Ascending aorta (tissue), 2 donors: ENCODE measurements at regions not wholly inside any gene's neighbourhood (a gene's known extent, or its start where the extent isn't known, plus 50 kb on each side); places are given as distances from the start of the nearest gene placed in this dataset.

Experiments used
- DNase-seq, 2 donors: peaks; one replicate each; pipeline ENCODE4 v3.0.0-alpha.2; 2019; ENCODE audit warnings: low spot score in 2 of 2
- H3K27ac ChIP-seq, 2 donors: fragments of 200-600 bp; sonication (generic); one replicate each; pipeline ENCODE4 v1.5.1; 2016 to 2017; ENCODE audit warnings: mild to moderate bottlenecking in 1 of 2
- H3K27me3 ChIP-seq: fragments of 200-600 bp; sonication (generic); one replicate; pipeline ENCODE4 v1.5.1; 2017
- H3K36me3 ChIP-seq, 2 donors: fragments of 200-600 bp; sonication (generic); one replicate each; pipeline ENCODE4 v1.5.1; 2016
- H3K4me1 ChIP-seq, 2 donors: fragments of 200-600 bp; sonication (generic); one replicate each; pipeline ENCODE4 v1.5.1; 2016 to 2017; ENCODE audit warnings: mild to moderate bottlenecking in 1 of 2
- H3K4me3 ChIP-seq, 2 donors: fragments of 200-600 bp; sonication (generic); one replicate each; pipeline ENCODE4 v1.5.1; 2016 to 2017; ENCODE audit warnings: mild to moderate bottlenecking in 1 of 2
- H3K9me3 ChIP-seq, 2 donors: fragments of 200-600 bp; sonication (generic); one replicate each; pipeline ENCODE4 v1.5.1; 2016
- CTCF ChIP-seq, 3 experiments: fragments of 200-600 bp in 2 of 3; fragments of 450-650 bp in 1 of 3; sonication (generic) in 2 of 3; IDR thresholded peaks; one replicate each; pipeline ENCODE4 v1.5.1; 2016 to 2019; ENCODE audit warnings: antibody characterized with exemption in 3 of 3, mild to moderate bottlenecking in 1 of 3, moderate library complexity in 1 of 3
- intact Hi-C: fragments of 100-400 bp; cut with DNase I; formaldehyde crosslinking; loops from one replicate; pipeline ENCODE4 v1.15.1; 2023

- no peaks in the 10 kb centered on the region for H3K36me3 ChIP-seq
- no peak for TF ChIP-seq CTCF (IDR thresholded peaks at IDR 0.05)
- no peak overlapping the region for H3K27ac ChIP-seq
- H3K27me3 ChIP-seq = no peaks in the 10 kb centered on the region
- no peak overlapping the region for H3K4me3 ChIP-seq
- no peak for DNase-seq
- H3K9me3 ChIP-seq = no peaks in the 10 kb centered on the region
- peaks cover 0 to 3% of the 10 kb centered on the region in 2 donors for H3K4me1 ChIP-seq
- intact Hi-C loops = no loop called here
Observed at GRCh38 chr11:70573701-70574151, 175.4 kb downstream of the CTTN start.

DNA sequence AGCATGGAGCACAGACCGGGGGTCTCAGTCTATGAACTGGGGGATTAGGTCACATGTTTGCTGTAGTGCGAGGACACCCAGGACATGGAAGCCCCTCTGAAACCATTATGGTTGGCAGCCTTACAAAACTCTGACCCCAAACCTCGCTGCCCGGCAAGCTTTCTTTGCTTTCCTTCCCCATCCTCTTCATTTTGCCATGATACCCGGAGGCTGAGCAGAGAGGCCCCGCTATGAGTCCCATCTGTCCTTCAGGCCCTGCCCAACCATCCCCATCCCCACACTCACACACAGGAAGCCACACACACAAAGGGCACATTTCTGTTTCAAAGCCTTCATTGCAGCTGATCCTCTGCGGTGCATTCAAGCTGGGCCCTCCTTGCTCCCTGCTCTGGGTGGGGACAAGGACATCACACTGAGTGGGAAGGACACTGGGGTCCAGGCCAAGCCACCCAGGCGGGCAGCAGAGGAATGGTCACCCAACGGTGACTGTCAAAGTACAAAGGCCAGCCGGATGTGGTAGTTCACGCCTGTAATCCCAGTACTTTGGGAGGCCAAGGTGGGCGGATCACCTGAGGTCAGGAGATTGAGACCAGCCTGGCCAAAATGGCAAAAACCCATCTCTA, 176.5 kb downstream of the CTTN start:
- intact Hi-C loops = no loop called here
- no peaks in the 10 kb centered on the region for H3K9me3 ChIP-seq
- no peak for DNase-seq
- no peaks in the 10 kb centered on the region for H3K36me3 ChIP-seq
- no peaks in the 10 kb centered on the region for H3K4me1 ChIP-seq
- H3K4me3 ChIP-seq = no peak overlapping the region
- no peak overlapping the region for H3K27ac ChIP-seq
- no peaks in the 10 kb centered on the region for H3K27me3 ChIP-seq
- TF ChIP-seq CTCF (IDR thresholded peaks at IDR 0.05) = no peak

- H3K36me3 ChIP-seq = no peaks in the 10 kb centered on the region
- H3K27me3 ChIP-seq = no peaks in the 10 kb centered on the region
- no peak overlapping the region for H3K4me3 ChIP-seq
- intact Hi-C loops = no loop called here
- no peak overlapping the region for H3K27ac ChIP-seq
- DNase-seq = no peak
- H3K9me3 ChIP-seq = no peaks in the 10 kb centered on the region
- no peak for TF ChIP-seq CTCF (IDR thresholded peaks at IDR 0.05)
- H3K4me1 ChIP-seq = no peaks in the 10 kb centered on the region
Observed at GRCh38 chr11:70575396-70576060, 177.2 kb downstream of the CTTN start.

DNA sequence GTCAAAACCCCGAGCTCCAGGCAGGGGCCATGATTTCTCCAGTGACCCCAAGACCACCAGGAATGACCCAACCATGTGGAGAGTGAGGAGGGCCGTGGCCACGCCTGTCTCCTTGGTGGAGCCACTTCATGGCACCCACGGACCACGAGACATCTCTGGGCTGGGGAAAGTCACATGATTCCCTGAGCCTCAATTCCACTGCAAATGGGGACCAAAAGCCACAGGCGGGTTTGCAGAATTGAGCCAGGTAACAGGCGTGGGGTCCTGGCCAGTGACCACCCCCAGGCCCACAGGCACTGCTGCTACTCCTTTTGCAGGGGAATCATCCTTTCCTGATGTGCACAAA, 178.9 kb downstream of the CTTN start:
- no peaks in the 10 kb centered on the region for H3K4me1 ChIP-seq
- intact Hi-C loops = no loop called here

GRCh38 chr11:70577948-70578347, 179.6 kb downstream of the CTTN start:
- intact Hi-C loops = no loop called here
- no peak overlapping the region for H3K4me3 ChIP-seq
- DNase-seq = no peak
- no peaks in the 10 kb centered on the region for H3K27me3 ChIP-seq
- H3K9me3 ChIP-seq = no peaks in the 10 kb centered on the region
- H3K4me1 ChIP-seq = no peaks in the 10 kb centered on the region
- TF ChIP-seq CTCF (IDR thresholded peaks at IDR 0.05) = no peak
- H3K27ac ChIP-seq = no peak overlapping the region
- no peaks in the 10 kb centered on the region for H3K36me3 ChIP-seq

More for the DNA sequence above, 178.9 kb downstream of the CTTN start:
- Histone ChIP-seq H3K27me3 (no peaks in the 10 kb centered on the region), H3K36me3 (no peaks in the 10 kb centered on the region), H3K9me3 (no peaks in the 10 kb centered on the region), H3K27ac (no peak overlapping the region), H3K4me3 (no peak overlapping the region)
- DNase-seq = no peak
- no peak for TF ChIP-seq CTCF (IDR thresholded peaks at IDR 0.05)
